ENCODE measurements at regions not wholly inside any gene's neighbourhood (a gene's known extent, or its start where the extent isn't known, plus 50 kb on each side); places are given as distances from the start of the nearest gene placed in this dataset.

- ATAC-seq (ENCODE audit: insufficient number of reproducible peaks, low FRiP score, low read depth) (no peak), DNase-seq (ENCODE audit: low spot score) (no peak)
- Histone ChIP-seq H3K36me3 (no peaks in the 10 kb centered on the region), H3K4me3 (no peak overlapping the region), H3K4me1 (ENCODE audit: control insufficient read depth in 1 of 2, low read depth in 2 of 2) (no peaks in the 10 kb centered on the region), H3K27me3 (replicated peaks; ENCODE audit: insufficient read depth) (no peaks in the 10 kb centered on the region), H3K9me3 (no peaks in the 10 kb centered on the region), H3K27ac (no peak overlapping the region)
- TF ChIP-seq, protein P1, sequence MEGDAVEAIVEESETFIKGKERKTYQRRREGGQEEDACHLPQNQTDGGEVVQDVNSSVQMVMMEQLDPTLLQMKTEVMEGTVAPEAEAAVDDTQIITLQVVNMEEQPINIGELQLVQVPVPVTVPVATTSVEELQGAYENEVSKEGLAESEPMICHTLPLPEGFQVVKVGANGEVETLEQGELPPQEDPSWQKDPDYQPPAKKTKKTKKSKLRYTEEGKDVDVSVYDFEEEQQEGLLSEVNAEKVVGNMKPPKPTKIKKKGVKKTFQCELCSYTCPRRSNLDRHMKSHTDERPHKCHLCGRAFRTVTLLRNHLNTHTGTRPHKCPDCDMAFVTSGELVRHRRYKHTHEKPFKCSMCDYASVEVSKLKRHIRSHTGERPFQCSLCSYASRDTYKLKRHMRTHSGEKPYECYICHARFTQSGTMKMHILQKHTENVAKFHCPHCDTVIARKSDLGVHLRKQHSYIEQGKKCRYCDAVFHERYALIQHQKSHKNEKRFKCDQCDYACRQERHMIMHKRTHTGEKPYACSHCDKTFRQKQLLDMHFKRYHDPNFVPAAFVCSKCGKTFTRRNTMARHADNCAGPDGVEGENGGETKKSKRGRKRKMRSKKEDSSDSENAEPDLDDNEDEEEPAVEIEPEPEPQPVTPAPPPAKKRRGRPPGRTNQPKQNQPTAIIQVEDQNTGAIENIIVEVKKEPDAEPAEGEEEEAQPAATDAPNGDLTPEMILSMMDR (IDR thresholded peaks at IDR 0.05) = no peak
Observed at GRCh38 chr5:63719147-63719546, 243.1 kb downstream of the HTR1A start.

DNA sequence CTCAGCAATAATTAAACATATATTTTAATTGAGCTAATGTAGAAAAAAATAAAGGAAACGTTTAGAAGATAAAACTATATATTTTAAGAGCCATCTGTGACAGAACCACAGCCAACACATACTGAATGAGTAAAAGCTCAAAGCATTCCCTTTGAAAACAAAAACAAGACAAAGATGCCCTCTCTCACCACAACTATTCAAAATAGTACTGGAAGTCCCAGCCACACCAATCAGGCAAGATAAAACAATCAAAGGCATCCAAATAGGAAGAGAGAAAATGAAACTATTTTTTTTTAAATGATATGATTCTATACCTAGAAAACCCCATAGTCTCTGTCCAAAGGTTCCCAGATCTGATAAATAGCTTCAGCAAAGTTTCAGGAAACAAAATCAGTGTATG lies 262.0 kb downstream of the HTR1A start:
- H3K36me3 ChIP-seq = no peaks in the 10 kb centered on the region
- TF ChIP-seq, protein P1 (IDR thresholded peaks at IDR 0.05) = no peak
- H3K9me3 ChIP-seq = no peaks in the 10 kb centered on the region
- no peak overlapping the region for H3K4me3 ChIP-seq
- H3K27me3 ChIP-seq (replicated peaks; ENCODE audit: insufficient read depth) = no peaks in the 10 kb centered on the region
- ATAC-seq (ENCODE audit: insufficient number of reproducible peaks, low FRiP score, low read depth) = no peak
- DNase-seq (ENCODE audit: low spot score) = no peak
- H3K27ac ChIP-seq = no peak overlapping the region
- H3K4me1 ChIP-seq (ENCODE audit: control insufficient read depth in 1 of 2, low read depth in 2 of 2) = no peaks in the 10 kb centered on the region

GRCh38 chr5:63697811-63698210 lies 264.4 kb downstream of the HTR1A start:
- no peaks in the 10 kb centered on the region for H3K9me3 ChIP-seq
- H3K36me3 ChIP-seq = no peaks in the 10 kb centered on the region
- no peaks in the 10 kb centered on the region for H3K27me3 ChIP-seq (replicated peaks; ENCODE audit: insufficient read depth)
- DNase-seq (ENCODE audit: low spot score) = no peak
- no peak overlapping the region for H3K4me3 ChIP-seq
- H3K4me1 ChIP-seq (ENCODE audit: control insufficient read depth in 1 of 2, low read depth in 2 of 2) = no peaks in the 10 kb centered on the region
- H3K27ac ChIP-seq = no peak overlapping the region
- ATAC-seq (ENCODE audit: insufficient number of reproducible peaks, low FRiP score, low read depth) = no peak
- TF ChIP-seq, protein P1 (IDR thresholded peaks at IDR 0.05) = no peak

GRCh38 chr5:63690546-63690945 lies 271.7 kb downstream of the HTR1A start:
- TF ChIP-seq, protein P1 (IDR thresholded peaks at IDR 0.05) = no peak
- no peak for ATAC-seq (ENCODE audit: insufficient number of reproducible peaks, low FRiP score, low read depth)

DNA sequence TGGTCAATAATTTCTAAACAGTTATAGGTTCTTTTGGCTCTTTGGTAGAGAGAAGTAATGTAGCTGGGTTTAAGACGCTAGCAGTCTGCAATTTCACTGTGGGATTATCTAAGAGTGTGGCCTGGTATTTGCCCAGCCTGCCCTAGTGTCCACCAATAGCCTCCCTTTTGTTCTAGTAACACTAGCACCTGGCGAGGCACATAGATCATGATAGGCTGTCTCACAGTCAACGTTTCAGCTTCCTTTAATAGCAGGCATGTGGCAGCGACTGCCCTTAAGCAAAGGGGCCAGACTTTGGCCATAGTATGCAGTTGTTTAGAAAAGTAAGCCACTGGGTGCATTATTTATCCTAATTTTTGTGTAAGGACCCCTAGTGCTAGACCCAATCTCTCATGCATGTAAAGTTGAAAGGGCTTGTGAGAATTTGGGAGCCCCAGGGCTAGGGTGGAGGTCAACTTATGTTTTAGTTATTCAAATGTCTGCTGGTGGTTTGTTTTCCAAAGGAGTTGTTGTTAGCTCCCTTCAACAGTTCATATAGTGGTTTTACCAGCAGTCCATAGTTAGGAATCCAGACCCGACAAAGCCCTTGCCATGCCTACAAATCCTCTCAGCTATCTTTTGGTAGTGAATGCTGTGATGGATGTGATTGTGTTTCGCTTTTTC lies 274.3 kb downstream of the HTR1A start:
- Histone ChIP-seq H3K9me3 (no peaks in the 10 kb centered on the region), H3K27me3 (replicated peaks; ENCODE audit: insufficient read depth) (no peaks in the 10 kb centered on the region), H3K36me3 (no peaks in the 10 kb centered on the region), H3K4me1 (ENCODE audit: control insufficient read depth in 1 of 2, low read depth in 2 of 2) (no peaks in the 10 kb centered on the region), H3K27ac (no peak overlapping the region), H3K4me3 (no peak overlapping the region)
- ATAC-seq (ENCODE audit: insufficient number of reproducible peaks, low FRiP score, low read depth) (no peak), DNase-seq (ENCODE audit: low spot score) (no peak)
- TF ChIP-seq, protein P1 (IDR thresholded peaks at IDR 0.05) = no peak

More at GRCh38 chr5:63690546-63690945, 271.7 kb downstream of the HTR1A start:
- Histone ChIP-seq H3K36me3 (no peaks in the 10 kb centered on the region), H3K27me3 (replicated peaks; ENCODE audit: insufficient read depth) (no peaks in the 10 kb centered on the region), H3K4me3 (no peak overlapping the region), H3K4me1 (ENCODE audit: control insufficient read depth in 1 of 2, low read depth in 2 of 2) (no peaks in the 10 kb centered on the region), H3K9me3 (no peaks in the 10 kb centered on the region), H3K27ac (no peak overlapping the region)
- DNase-seq (ENCODE audit: low spot score) = no peak
